Mammary epithelial cell (primary cell): ENCODE measurements at regions not wholly inside any gene's neighbourhood (a gene's known extent, or its start where the extent isn't known, plus 50 kb on each side); places are given as distances from the start of the nearest gene placed in this dataset.

Source experiments
- CTCF ChIP-seq, 2 donors: IDR thresholded peaks in 1 of 2; conservative IDR thresholded peaks in 1 of 2; 2 replicates each; pipeline ENCODE4 v1.5.1; 2011 to 2012; ENCODE audit warnings: inconsistent platforms in 2 of 2, low read length in 2 of 2, mild to moderate bottlenecking in 2 of 2, control low read depth in 1 of 2, low read depth in 1 of 2; ENCODE audit not compliant: insufficient read depth in 1 of 2; ENCODE audit errors: extremely low read depth in 1 of 2
- EZH2 ChIP-seq: IDR thresholded peaks from 2 replicates; pipeline ENCODE4 v1.6.1; 2012; ENCODE audit warnings: low read length, inconsistent platforms, borderline replicate concordance

GRCh38 chr7:15000157-15000556, 97.6 kb upstream of the DGKB start:
- TF ChIP-seq CTCF (conservative IDR thresholded peaks at IDR 0.05 in 1 of 2, IDR thresholded peaks at IDR 0.05 in 1 of 2; ENCODE audit: extremely low read depth in 1 of 2, insufficient read depth in 1 of 2, low read depth in 1 of 2, low read length in 2 of 2) (no peak), EZH2 (no peak)
